Mucosa of stomach (tissue), 1 donor: ENCODE measurements at regions not wholly inside any gene's neighbourhood (a gene's known extent, or its start where the extent isn't known, plus 50 kb on each side); places are given as distances from the start of the nearest gene placed in this dataset.

ENCODE experiments used
- H3K27me3 ChIP-seq: one replicate; pipeline ENCODE4 v1.7.0; 2013; ENCODE audit warnings: mild to moderate bottlenecking, low read length; ENCODE audit not compliant: control insufficient read depth, insufficient read depth
- H3K36me3 ChIP-seq: one replicate; pipeline ENCODE4 v1.7.0; 2013; ENCODE audit warnings: low read length; ENCODE audit not compliant: control insufficient read depth, insufficient read depth
- H3K4me1 ChIP-seq: one replicate; pipeline ENCODE4 v1.7.0; 2013; ENCODE audit warnings: mild to moderate bottlenecking, low read length; ENCODE audit not compliant: control insufficient read depth, insufficient read depth
- H3K4me3 ChIP-seq: one replicate; pipeline ENCODE4 v1.7.0; 2013; ENCODE audit warnings: low read length
- H3K9ac ChIP-seq: one replicate; pipeline ENCODE4 v1.7.0; 2013; ENCODE audit warnings: mild to moderate bottlenecking, low read length, moderate library complexity
- H3K9me3 ChIP-seq: one replicate; pipeline ENCODE4 v1.7.0; 2013; ENCODE audit warnings: mild to moderate bottlenecking, low read length, moderate library complexity; ENCODE audit not compliant: control insufficient read depth
- donor health status: Pancreatic carcinoma.

GRCh38 chr9:121576281-121577075 is 75.0 kb upstream of the DAB2IP start:
- no peak overlapping the region for H3K9ac ChIP-seq
- H3K27me3 ChIP-seq: peaks cover under 1% of the 10 kb centered on the region
- H3K36me3 ChIP-seq: no peaks in the 10 kb centered on the region
- H3K9me3 ChIP-seq: no peaks in the 10 kb centered on the region
- no peaks in the 10 kb centered on the region for H3K4me1 ChIP-seq
- H3K4me3 ChIP-seq: no peak overlapping the region

- Histone ChIP-seq H3K9ac (no peak overlapping the region), H3K4me1 (no peaks in the 10 kb centered on the region)
Measured at GRCh38 chr9:121577166-121577565, 74.3 kb upstream of the DAB2IP start.

GRCh38 chr9:121577572-121577971 is 73.9 kb upstream of the DAB2IP start:
- Histone ChIP-seq H3K9me3 (no peaks in the 10 kb centered on the region), H3K9ac (no peak overlapping the region), H3K4me1 (no peaks in the 10 kb centered on the region), H3K4me3 (no peak overlapping the region), H3K36me3 (no peaks in the 10 kb centered on the region), H3K27me3 (peaks cover 11% of the 10 kb centered on the region)

More at GRCh38 chr9:121577166-121577565, 74.3 kb upstream of the DAB2IP start:
- no peaks in the 10 kb centered on the region for H3K9me3 ChIP-seq
- H3K36me3 ChIP-seq: no peaks in the 10 kb centered on the region
- H3K27me3 ChIP-seq: peaks cover 7% of the 10 kb centered on the region
- no peak overlapping the region for H3K4me3 ChIP-seq

- peaks cover 15% of the 10 kb centered on the region for H3K27me3 ChIP-seq
- no peaks in the 10 kb centered on the region for H3K36me3 ChIP-seq
- H3K4me3 ChIP-seq: no peak overlapping the region
- no peaks in the 10 kb centered on the region for H3K4me1 ChIP-seq
- no peaks in the 10 kb centered on the region for H3K9me3 ChIP-seq
- no peak overlapping the region for H3K9ac ChIP-seq
Measured at GRCh38 chr9:121581786-121582600, 69.4 kb upstream of the DAB2IP start.

- H3K27me3 ChIP-seq: peaks cover 15% of the 10 kb centered on the region
- no peaks in the 10 kb centered on the region for H3K9me3 ChIP-seq
- H3K36me3 ChIP-seq: no peaks in the 10 kb centered on the region
- H3K4me1 ChIP-seq: no peaks in the 10 kb centered on the region
- no peak overlapping the region for H3K4me3 ChIP-seq
- H3K9ac ChIP-seq: no peak overlapping the region
Measured at GRCh38 chr9:121582641-121583040, 68.8 kb upstream of the DAB2IP start.

- Histone ChIP-seq H3K27me3 (peaks cover 21% of the 10 kb centered on the region), H3K9me3 (no peaks in the 10 kb centered on the region), H3K36me3 (no peaks in the 10 kb centered on the region), H3K4me3 (no peak overlapping the region), H3K9ac (no peak overlapping the region), H3K4me1 (no peaks in the 10 kb centered on the region)
Measured at GRCh38 chr9:121584421-121584820, 67.0 kb upstream of the DAB2IP start.

GRCh38 chr9:121587863-121588262 is 63.6 kb upstream of the DAB2IP start:
- Histone ChIP-seq H3K36me3 (no peaks in the 10 kb centered on the region), H3K4me1 (no peaks in the 10 kb centered on the region), H3K4me3 (no peak overlapping the region), H3K9me3 (no peaks in the 10 kb centered on the region), H3K9ac (no peak overlapping the region), H3K27me3 (peaks cover 11% of the 10 kb centered on the region)

- Histone ChIP-seq H3K27me3 (peaks cover 11% of the 10 kb centered on the region), H3K9ac (no peak overlapping the region), H3K9me3 (no peaks in the 10 kb centered on the region), H3K36me3 (no peaks in the 10 kb centered on the region), H3K4me3 (no peak overlapping the region), H3K4me1 (no peaks in the 10 kb centered on the region)
Measured at GRCh38 chr9:121589986-121590385, 61.4 kb upstream of the DAB2IP start.

- H3K9me3 ChIP-seq: no peaks in the 10 kb centered on the region
- H3K9ac ChIP-seq: no peak overlapping the region
- no peak overlapping the region for H3K4me3 ChIP-seq
- no peaks in the 10 kb centered on the region for H3K4me1 ChIP-seq
- peaks cover 8% of the 10 kb centered on the region for H3K27me3 ChIP-seq
- H3K36me3 ChIP-seq: no peaks in the 10 kb centered on the region
Measured at GRCh38 chr9:121592265-121592664, 59.2 kb upstream of the DAB2IP start.

- Histone ChIP-seq H3K9me3 (no peaks in the 10 kb centered on the region), H3K4me3 (no peak overlapping the region), H3K9ac (no peak overlapping the region), H3K36me3 (no peaks in the 10 kb centered on the region), H3K27me3 (peaks cover 8% of the 10 kb centered on the region), H3K4me1 (no peaks in the 10 kb centered on the region)
Measured at GRCh38 chr9:121593066-121593465, 58.4 kb upstream of the DAB2IP start.

GRCh38 chr9:121596515-121596914 is 54.9 kb upstream of the DAB2IP start:
- Histone ChIP-seq H3K36me3 (no peaks in the 10 kb centered on the region), H3K4me1 (peaks cover 19% of the 10 kb centered on the region), H3K9ac (no peak overlapping the region), H3K9me3 (no peaks in the 10 kb centered on the region), H3K27me3 (peaks cover 5% of the 10 kb centered on the region), H3K4me3 (no peak overlapping the region)

GRCh38 chr9:121597698-121598166 is 53.7 kb upstream of the DAB2IP start:
- Histone ChIP-seq H3K36me3 (no peaks in the 10 kb centered on the region), H3K9me3 (no peaks in the 10 kb centered on the region), H3K4me1 (peaks cover 19% of the 10 kb centered on the region), H3K27me3 (peaks cover 5% of the 10 kb centered on the region), H3K9ac (peak overlapping the region; percentile 42), H3K4me3 (no peak overlapping the region)
